Pulmonary artery endothelial cell (primary cell): ENCODE measurements at regions not wholly inside any gene's neighbourhood (a gene's known extent, or its start where the extent isn't known, plus 50 kb on each side); places are given as distances from the start of the nearest gene placed in this dataset.
"Not testable (repeated sequence)": the region's sequence is repeated elsewhere in the genome, so short reads cannot be mapped to it uniquely, and the experiment has no call there.

Experiments
- DNase-seq: peaks from one replicate; pipeline ENCODE4 v3.0.0-alpha.2; 2011; ENCODE audit warnings: low read depth, low spot score

DNA sequence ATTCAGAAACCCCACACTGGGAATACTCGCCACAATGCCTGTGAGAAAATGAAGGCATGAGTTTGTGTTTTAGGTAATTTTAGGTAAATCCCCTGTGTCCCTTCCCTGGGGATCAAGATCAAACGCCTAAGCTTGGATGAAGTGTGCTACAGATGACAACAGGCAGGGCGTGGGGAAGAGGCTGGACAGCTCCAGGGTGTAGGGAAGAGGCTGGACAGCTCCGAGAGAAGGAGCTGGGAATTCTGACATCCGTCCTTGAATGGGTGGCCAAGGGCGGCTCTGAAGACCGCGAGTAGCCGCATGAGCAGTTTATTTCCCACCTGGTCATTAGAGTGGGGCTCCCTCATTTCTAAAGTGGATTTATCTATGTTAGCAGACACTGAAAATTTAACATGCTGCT is 109.7 kb downstream of the RAMP3 start:
- no peak for DNase-seq

DNA sequence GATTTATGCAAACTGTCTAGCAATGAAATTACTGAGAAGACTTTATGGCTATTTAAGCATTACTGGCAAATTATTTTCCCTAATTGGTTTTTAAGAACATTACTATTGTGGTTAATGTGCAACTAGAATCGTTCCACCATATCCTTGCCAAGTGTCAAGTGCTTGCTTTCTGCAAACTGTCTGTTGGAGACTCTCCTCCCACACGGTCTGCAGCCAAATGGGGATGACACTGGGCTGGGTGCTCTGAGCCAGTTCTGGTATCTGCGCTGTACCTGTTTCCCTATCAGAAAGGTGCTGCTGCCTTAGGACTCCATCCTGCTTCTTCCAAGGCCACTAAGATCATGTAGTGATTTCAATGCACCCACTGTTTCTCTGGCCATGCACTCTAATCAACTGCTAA is 110.4 kb downstream of the RAMP3 start:
- DNase-seq: no peak

DNA sequence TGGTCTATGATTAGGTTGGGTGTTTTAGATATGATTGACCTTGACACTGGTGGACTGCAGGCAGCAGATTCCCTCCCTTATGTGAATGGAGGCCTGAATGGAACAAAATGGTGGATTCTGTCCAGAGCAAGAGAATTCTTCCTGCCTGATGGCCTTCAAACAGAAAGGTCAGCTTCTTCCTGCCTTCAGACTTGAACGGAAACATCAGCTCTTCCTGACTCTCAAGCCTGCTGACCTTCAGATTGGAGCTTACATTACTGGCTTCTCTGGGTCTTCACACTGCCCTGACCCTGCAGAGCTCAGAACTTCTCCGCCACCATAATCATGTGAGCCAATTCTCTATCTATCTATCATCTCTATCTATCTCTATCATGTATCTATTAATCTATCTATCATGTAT is 111.6 kb downstream of the RAMP3 start:
- no peak for DNase-seq

DNA sequence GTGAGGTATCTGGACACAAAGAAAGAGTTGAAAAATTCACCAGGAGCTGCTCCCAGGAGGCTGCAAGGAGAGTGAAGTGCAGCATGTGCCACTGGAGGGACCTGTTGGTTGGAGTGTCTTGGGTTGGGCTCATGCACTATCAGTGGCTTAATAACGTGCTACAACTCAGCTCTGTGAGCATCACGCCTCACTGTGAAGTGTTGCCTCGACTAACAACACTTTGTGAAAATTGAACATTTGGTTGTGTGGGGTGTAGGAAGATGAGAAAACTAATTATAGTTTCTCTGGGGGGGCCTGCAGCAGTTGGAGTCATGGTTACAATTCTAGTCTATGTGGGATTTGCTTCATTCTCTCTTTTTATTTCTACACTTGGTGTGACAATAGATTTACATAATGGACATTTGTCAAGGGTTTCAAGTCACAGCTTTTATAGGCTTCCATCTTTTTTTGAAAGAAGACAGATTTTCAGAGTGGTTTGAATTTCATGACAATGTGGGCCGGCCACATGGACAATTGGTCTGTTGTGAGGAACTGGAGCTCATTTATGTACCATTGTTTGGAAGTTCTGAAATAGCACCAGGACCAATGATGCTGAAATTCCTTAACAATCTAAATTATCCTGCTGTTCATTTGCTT is 121.3 kb downstream of the RAMP3 start:
- no peak for DNase-seq

DNA sequence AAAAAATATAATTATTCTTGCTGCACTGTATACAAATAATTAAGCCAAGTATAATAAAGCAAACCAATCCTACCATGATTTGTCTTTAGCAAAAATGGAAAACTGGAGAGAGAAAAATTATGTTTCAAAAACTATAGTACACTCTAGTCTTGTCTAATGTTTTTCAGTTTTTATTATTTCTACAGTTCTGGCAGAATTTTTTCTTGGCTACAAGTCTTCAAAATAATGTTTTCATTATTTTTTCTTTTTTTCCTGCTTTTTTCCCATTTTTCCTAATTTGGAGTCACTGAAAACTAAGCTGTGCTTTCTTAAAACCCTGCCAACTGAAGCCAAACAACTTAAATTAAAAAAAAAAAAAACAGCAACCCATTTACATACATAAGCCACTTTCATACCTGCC is 132.0 kb downstream of the RAMP3 start:
- DNase-seq: not testable (repeated sequence)

DNA sequence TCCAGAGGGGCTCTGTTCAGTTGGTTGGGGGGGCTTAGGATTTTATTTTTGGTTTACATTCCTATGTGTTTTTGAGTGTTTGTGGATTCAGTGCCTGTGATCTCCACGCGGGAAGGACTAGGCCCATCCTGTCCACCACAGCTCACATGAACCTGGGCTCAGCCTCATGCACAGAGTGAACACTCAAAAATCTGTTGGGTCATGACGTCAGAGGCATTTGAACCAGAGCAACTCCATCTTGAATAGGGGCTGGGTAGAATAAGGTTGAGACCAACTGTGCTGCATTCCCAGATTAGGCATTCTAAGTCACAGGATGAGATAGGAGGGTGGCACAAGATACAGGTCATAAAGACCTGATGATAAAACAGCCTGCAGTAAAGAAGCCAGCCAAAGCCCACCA is 133.3 kb downstream of the RAMP3 start:
- DNase-seq: no peak

DNA sequence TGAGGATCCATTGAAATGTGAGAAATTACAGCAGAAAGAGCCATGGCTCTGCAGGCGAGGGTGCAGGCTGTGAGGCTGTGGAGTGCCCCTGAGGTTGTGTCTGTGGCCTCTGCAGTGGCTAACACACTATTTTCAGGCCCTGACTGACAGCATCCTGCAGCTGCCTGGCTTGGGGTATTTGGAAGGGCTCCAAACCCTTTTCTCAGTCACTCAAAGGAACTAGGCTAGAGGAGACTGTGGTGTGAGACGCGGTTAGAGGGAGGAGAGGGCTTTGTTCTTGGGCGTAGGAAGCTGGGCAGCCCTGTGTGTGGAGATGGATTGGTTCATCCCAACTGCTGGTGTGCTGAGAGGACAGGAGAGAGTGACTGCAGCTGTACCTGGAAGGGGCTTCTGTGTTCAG is 134.9 kb downstream of the RAMP3 start:
- DNase-seq: no peak

DNA sequence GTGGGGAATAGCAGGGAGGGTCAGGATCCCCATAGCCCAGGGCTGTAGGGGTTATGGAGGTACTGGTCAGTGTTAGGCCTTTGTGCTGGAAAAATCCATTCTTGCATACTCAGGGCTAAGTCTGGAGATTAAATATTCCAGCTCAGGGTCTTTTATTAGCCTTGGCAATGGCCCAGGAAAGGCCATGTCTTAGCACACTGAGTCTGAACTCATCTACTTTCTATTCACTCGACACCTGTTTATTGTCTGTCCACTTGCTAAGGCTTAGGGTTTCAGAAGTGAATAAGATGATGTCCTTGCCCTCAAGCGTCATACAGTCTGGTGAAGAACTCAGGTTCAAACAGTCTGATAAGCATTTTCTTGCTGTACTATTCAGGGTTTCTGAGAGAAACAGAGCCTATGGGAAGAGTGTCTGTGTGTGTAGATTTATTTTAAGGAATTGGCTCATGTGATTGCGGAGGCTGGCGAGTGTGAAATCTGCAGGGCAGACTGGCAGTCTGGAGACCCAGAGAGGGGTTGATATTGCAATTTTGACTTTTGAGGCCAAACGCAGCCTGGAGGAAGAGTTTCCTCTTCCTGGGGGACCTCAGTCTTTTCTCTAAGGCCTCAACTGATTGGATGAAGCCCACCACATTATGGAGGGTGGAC is 135.8 kb downstream of the RAMP3 start:
- no peak for DNase-seq

DNA sequence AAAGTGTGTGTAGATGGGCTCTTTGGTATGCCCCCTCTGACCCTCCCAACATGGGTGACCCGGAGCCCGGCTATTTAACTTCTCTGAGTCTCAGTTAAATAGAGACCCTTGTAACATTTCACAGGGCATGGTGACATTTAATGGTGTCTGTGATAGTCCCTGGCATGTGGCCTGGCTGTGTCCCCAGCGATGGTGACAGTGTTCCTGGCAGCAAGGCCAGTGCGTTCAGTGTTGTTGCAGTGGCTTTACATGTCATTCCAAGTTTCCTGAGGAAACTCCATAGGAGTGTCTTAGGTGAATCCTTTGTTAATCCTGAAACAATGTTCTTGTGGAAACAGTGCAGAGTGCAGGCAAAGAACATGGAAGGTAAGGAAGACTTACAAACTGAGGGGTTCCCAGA is 137.0 kb downstream of the RAMP3 start:
- DNase-seq: no peak

DNA sequence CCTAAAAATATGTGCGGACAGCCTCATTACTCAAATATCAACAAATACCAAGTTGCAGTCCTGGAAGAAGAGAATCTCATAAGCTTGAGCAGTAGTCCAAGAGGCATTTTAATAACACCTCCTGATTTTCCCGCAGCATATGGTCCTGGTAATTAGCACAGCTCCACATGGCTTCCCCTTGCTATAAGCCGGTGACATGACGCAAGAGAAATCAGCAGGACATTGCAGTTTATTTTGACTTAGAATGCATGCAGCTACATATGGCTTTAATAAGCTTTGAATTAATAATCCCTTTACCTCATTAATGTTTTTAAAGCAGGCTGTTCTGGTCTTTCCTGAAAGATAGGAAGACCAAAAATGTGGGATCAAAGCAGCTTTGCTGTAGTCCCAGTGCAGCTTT is 137.6 kb downstream of the RAMP3 start:
- no peak for DNase-seq

DNA sequence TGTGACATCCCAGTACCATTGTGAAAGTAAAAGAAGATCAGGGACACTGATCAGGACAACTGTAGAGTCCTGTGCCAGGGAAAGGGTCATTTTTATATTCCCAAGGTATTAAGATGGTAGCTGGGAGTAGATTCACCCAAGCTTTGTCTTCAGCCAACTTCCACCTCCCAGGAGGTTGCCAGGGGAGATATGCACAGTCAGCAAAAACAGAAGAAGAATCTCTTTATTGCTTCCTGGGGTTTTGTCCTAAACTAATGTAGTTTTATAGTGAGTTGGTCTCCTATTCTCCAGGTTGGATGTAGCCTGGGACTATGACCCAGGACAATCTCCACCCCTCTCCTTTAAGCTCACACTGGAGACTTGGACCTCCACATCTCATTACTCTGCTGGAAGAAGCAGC is 139.2 kb downstream of the RAMP3 start:
- DNase-seq: no peak

DNA sequence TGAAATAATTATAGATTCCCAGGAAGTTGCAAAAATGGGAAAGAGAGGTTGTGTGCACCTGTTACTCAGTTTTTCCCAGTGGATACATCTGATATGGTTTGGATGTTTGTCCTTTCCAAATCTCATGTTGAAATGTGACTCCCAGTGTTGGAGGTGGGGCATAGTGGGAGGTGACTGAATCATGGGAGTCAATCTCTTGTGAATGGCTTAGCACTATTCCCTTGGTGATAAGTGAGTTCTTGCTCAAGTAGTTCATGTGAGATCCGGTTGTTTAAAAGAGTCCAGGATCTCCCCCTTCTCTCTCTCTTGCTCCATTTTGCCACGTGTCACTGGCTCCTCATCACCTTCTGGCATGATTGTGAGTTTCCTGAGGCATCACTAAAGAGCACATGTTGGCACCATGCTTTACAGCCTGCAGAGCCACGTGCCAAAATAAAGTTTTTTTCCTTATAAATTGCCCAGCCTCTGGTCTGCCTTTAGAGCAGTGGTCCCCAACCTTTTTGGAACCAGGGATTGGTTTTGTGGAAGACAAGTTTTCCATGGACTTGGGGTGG is 149.2 kb downstream of the RAMP3 start:
- no peak for DNase-seq

DNA sequence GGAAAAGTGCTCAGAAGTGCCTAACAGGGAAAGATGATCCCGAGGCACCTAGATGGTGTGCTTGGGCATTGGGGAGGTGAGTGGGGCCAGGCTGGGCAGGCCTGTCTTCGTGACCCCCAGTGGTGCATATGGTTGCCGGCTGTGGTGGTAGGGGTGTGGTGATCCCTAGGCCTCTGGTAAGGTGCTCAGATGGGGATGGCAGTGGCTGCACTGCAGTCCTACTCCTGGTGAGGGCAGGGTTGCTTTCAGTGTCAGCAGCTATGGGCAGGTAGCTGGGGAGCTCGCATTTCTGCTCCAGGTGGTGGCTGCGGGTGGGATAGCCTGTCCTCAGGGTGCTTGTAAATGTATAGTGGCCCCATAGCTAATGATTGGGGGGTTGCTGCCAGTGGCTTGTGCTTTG is 154.0 kb downstream of the RAMP3 start:
- DNase-seq: no peak

DNA sequence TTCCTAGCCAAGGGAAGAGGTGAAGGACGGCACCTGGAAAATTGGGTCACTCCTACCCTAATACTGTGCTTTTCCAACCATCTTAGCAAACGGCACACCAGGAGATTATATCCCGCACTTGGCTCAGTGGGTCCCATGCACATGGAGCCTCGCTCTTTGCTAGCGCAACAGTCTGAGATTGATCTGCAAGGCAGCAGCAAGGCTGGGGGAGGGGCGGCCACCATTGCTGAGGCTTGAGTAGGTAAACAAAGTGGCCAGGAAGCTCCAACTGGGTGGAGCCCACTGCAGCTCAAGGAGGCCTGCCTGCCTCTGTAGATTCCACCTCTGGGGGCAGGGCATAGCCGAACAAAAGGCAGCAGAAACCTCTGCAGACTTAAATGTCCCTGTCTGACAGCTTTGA is 157.9 kb downstream of the RAMP3 start:
- not testable (repeated sequence) for DNase-seq

DNA sequence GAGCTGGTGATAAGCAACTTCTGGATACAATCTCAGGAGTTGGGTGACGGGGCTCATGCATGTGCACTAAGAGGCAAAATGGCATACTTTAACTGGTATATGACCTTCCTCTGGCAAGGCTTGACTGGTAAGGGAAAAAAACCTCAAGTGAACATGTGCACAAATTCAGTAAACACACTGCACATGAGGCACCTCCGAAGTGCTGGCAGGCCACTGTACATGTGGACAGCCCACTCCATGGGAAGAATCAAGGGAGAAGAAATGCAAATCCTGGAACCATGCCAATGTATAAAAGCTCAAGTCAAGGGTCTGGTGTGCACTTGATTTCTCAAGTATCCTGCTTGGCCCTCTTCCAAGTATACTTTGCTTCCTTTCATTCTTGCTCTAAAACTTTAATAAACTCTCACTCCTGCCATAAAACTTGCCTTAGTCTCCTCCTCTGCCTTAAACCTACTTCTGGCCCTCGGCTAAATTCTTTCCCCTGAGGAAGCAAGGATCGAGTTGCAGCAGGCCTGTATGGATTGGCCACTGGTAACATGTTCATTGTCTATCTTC is 167.2 kb downstream of the RAMP3 start:
- peak; percentile 11 for DNase-seq

DNA sequence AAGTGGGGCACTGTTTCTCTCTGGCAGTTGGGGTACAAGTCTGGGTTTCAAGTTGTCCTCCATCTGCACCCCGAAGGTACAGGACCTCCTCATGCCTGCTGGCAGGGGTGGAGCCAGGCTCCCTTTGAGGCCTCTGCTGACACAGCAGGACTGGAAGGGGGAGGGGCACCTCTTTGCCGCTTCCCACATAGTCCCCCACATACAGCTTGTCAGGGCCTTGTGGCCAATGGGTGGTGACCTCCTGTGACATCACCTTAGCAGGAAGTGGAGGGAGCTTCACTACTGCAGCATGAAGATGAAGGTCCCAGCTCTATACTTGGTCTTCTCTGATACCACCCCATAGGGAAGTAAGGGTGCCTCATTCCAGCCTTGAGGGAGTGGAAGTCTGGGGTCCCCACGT is 167.8 kb downstream of the RAMP3 start:
- no peak for DNase-seq

DNA sequence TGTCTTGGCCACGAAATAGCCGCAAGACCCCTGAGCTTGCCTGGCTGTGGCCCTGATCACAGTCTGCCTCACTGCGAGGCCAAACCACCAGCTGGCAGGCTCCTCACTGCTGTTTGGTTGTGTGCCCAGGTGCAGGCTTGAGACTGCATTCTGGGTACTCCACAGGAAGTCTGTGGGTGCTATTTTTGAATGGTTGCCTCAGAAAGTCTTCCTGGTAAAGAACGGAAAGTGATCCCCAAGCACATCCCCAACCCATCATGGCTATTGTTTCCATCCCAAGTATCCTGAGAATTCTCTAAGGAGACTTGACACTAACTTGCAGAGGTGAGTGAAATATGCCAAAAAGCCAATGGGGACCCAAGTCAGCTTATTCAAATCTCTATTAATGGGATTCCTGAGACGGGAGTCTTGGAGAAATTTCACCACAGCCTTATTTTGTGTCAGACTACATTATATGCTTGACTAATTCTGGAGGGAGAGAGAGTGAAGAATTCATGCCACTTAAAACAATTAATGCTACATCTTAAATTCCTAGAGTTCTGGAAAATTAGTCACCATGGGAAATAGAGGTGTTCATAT is 170.9 kb downstream of the RAMP3 start:
- no peak for DNase-seq

DNA sequence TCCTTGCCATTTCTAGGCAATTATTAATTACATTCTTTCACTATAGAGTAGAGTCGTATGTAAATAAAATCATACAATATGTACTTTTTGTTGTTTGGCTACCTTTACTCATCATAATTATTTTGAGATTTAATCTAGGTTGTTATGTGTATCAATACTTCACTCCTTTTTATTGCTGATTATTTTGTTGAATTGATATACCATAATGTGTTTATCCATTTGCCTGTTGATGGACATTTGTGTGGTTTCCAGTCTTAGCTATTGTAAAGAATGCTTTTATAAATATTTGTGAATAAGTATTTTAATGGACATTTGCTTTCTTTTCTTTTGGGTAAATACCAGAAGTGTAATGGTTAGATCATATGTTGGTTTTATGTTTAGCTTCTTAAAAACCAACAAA is 174.0 kb downstream of the RAMP3 start:
- no peak for DNase-seq

DNA sequence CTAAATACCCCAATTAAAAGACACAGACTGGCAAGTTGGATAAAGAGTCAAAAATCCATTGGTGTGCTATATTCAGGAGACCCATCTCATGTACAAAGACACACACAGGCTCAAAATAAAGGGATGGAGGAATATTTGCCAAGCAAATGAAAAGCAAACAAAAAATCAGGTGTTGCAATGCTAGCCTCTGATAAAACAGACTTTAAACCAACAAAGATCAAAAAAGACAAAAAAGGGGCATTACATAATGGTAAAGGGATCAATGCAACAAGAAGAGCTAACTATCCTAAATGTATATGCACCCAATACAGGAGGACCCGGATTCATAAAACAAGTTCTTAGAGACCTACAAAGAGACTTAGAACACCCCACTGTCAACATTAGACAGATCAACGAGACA is 177.4 kb downstream of the RAMP3 start:
- not testable (repeated sequence) for DNase-seq

DNA sequence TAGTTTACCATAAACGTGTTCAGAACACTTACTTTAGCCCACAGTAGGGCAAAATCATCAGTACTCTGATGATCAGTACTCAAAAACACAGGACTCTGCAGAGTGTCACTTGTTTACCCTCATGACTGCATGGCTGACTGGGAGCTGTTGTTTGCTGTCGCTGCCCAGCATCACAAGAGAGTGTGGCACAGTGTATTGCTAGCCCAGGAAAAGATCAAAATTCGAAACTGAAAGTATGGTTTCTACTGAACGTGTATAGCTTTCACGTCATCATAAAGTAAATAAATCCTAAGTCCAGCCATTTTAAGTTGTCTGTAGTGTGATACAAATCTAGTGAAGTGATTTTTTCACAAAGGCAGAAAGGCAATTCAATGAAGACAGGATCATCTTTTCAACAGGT is 184.6 kb downstream of the RAMP3 start:
- DNase-seq: no peak

DNA sequence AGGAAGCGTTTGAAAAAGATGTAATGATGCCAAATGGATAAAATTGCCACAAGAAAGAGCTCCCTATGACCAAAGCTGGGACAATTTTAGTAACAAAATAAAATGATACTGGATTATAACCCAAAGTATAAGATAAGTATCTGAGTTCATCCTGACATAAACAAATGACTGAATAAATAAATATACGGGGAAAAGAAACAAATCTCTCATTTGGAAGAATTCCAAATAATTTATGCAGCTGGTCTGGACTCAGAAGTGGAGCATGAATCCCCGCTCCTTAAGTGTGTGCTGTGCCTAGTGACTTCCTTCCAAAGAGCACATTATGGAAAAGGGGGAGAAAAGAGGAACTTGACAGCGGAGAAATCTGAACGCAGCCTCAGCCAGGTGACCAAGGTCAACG is 186.2 kb downstream of the RAMP3 start:
- no peak for DNase-seq

DNA sequence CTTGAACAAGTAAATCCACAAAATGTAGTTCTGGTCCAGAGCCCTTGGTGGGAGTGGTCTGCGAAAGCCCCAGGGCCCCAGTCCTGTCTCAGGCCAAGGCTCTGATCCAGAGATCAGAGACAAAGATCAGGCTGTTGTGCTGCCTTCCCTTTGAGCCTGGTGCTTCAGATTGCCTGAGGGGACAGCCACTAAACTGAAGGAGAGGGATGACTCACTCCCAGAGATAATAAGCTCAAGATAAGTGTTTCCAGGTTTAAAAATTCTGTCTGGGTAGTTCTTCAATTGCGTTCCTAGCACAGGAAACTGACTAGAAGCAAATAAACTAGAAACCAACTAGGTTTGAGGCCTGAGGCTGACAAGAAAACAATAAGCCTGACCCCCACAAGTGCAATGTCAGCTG is 190.2 kb downstream of the RAMP3 start:
- DNase-seq: no peak

DNA sequence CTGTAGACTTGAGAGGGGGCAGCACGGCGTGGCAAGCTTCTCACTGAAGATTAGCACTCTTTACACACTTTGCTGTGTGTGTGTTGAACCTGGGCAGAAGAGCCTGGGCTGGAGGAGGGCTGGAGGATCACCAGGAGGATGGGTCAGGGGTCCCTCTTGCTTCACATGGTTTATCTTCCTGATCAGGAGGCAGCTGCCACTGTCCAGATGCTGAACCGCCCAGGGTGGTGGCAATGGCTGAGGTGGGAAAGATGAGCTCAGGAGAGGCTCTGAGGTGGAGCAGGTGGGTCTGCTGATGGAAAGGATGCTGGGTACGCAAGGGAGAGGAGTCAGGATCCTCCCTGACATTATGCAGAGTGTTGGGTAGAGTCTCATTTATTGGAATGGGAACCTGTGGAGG is 191.5 kb downstream of the RAMP3 start:
- DNase-seq: no peak
